ENCODE measurements at regions not wholly inside any gene's neighbourhood (a gene's known extent, or its start where the extent isn't known, plus 50 kb on each side); places are given as distances from the start of the nearest gene placed in this dataset.

DNA sequence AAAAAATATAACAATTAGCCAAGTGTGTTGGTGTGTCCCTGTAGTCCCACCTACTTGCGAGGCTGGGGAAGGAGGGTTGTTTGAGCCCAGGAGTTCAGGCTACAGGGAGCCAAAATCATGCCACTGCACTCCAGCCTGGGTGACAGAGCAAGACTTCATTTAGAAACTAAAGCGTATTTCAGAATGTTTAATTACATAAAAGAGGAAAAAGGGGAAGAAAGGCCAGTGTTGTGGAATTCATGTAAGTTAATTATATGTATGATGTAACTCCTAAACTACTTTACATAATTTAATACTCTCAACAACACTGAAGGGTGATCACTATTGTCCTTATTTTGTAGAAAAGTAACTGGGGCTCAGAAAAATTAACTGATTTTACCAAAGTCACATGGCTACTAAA, 67.2 kb upstream of the HOPX start:
- ATAC-seq (no peak), DNase-seq (no peak)
- no peaks in the 10 kb centered on the region for H3K9me3 ChIP-seq

DNA sequence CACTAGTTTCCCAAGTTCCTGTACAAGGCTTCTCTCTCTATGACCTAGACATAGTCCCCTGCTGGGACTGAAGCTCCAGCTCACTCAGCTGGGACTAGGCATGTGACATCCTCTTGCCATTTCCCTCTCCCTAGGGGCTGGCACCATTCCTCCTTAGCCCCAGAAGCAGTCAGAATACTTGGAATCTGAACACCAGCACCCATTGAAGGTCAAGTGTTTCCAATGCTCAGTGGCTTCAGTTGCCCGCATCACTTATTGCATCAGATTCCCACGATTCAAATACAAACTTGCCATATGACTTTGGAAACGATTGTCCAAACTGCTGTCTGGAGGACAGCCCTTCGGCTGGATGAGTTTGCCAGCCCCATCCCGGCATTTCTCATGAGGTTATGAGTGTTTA, 65.5 kb upstream of the HOPX start:
- Histone ChIP-seq H3K27me3 (ENCODE audit: insufficient read depth in 3 of 3, low read length in 2 of 3) (no peaks in the 10 kb centered on the region), H3K36me3 (ENCODE audit: insufficient read depth in 1 of 2, low read depth in 1 of 2) (no peaks in the 10 kb centered on the region), H3K9me3 (no peaks in the 10 kb centered on the region), H3K27ac (no peak overlapping the region), H3K4me3 (no peak overlapping the region), H3K4me1 (no peaks in the 10 kb centered on the region)
- WGBS, 3 donors = 76 to 81% (median 76%) methylated on average over 5 of the region's 5 CpGs
- TF ChIP-seq, protein P1, sequence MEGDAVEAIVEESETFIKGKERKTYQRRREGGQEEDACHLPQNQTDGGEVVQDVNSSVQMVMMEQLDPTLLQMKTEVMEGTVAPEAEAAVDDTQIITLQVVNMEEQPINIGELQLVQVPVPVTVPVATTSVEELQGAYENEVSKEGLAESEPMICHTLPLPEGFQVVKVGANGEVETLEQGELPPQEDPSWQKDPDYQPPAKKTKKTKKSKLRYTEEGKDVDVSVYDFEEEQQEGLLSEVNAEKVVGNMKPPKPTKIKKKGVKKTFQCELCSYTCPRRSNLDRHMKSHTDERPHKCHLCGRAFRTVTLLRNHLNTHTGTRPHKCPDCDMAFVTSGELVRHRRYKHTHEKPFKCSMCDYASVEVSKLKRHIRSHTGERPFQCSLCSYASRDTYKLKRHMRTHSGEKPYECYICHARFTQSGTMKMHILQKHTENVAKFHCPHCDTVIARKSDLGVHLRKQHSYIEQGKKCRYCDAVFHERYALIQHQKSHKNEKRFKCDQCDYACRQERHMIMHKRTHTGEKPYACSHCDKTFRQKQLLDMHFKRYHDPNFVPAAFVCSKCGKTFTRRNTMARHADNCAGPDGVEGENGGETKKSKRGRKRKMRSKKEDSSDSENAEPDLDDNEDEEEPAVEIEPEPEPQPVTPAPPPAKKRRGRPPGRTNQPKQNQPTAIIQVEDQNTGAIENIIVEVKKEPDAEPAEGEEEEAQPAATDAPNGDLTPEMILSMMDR (IDR thresholded peaks at IDR 0.05) = no peak
- intact Hi-C loops (cut with DNase I) = no loop called here
- DNase-seq (no peak), ATAC-seq (no peak)

More for the DNA sequence above, 67.2 kb upstream of the HOPX start:
- intact Hi-C loops (cut with DNase I) = no loop called here
- H3K4me1 ChIP-seq = no peaks in the 10 kb centered on the region
- TF ChIP-seq, protein P1 (IDR thresholded peaks at IDR 0.05) = no peak
- H3K27ac ChIP-seq = no peak overlapping the region
- no peaks in the 10 kb centered on the region for H3K27me3 ChIP-seq (ENCODE audit: insufficient read depth in 3 of 3, low read length in 2 of 3)
- H3K36me3 ChIP-seq (ENCODE audit: insufficient read depth in 1 of 2, low read depth in 1 of 2) = no peaks in the 10 kb centered on the region
- 88 to 91% (median 89%) methylated on average over 2 of the region's 2 CpGs for WGBS, 3 donors
- H3K4me3 ChIP-seq = no peak overlapping the region

DNA sequence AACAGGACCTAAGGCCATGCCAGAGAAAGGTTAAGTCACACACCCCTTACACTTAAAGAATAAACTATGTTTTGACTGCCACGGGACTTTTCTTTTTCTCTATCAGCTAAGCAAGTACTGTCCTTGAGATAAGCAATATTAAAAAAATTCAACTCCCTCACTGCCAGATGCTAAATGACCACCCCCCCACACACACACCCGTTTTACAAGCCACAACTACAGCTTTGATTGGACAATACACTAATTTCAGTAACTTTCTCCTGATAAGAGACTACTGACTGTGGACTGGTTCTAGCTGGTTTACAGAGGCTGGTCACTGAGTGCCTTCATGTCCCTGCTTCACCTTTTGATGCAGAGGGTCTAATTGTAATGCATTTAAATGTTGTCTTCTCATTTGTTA, 63.9 kb upstream of the HOPX start:
- Histone ChIP-seq H3K9me3 (no peaks in the 10 kb centered on the region), H3K27me3 (ENCODE audit: insufficient read depth in 3 of 3, low read length in 2 of 3) (no peaks in the 10 kb centered on the region), H3K36me3 (ENCODE audit: insufficient read depth in 1 of 2, low read depth in 1 of 2) (no peaks in the 10 kb centered on the region), H3K4me3 (no peak overlapping the region), H3K27ac (no peak overlapping the region), H3K4me1 (no peaks in the 10 kb centered on the region)
- intact Hi-C loops (cut with DNase I) = no loop called here
- ATAC-seq = no peak
- TF ChIP-seq, protein P1 (IDR thresholded peaks at IDR 0.05) = no peak
- no peak for DNase-seq
- 70 to 84% (median 82%) methylated on average over 2 of the region's 2 CpGs for WGBS, 3 donors

DNA sequence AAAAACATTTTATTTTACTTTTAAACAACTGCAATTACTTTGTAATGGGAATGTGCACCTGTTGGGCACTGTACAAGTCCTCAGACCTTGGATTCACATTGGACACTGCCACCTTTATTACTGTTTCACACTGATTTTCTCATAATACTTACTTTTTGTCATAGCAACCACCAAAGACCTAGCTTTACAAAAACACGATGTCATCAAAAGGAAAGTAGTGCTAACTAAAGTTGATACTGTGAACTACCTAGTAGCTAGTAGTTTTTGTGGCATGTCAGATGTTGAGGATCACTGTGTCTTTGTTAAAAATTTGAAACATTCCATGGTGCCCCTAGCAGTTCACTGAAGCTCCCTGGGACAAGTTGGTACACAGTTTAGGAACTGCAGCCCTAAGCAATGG, 62.9 kb upstream of the HOPX start:
- H3K4me3 ChIP-seq = no peak overlapping the region
- intact Hi-C loops (cut with DNase I) = no loop called here
- no peaks in the 10 kb centered on the region for H3K4me1 ChIP-seq
- H3K27me3 ChIP-seq (ENCODE audit: insufficient read depth in 3 of 3, low read length in 2 of 3) = peaks cover 0 to 3% (median 0%) of the 10 kb centered on the region in 3 donors
- TF ChIP-seq, protein P1 (IDR thresholded peaks at IDR 0.05) = no peak
- WGBS, 3 donors = 72 to 81% (median 79%) methylated on average over 1 of the region's 1 CpG
- ATAC-seq (no peak), DNase-seq (no peak)
- no peak overlapping the region for H3K27ac ChIP-seq
- no peaks in the 10 kb centered on the region for H3K9me3 ChIP-seq
- H3K36me3 ChIP-seq (ENCODE audit: insufficient read depth in 1 of 2, low read depth in 1 of 2) = no peaks in the 10 kb centered on the region

DNA sequence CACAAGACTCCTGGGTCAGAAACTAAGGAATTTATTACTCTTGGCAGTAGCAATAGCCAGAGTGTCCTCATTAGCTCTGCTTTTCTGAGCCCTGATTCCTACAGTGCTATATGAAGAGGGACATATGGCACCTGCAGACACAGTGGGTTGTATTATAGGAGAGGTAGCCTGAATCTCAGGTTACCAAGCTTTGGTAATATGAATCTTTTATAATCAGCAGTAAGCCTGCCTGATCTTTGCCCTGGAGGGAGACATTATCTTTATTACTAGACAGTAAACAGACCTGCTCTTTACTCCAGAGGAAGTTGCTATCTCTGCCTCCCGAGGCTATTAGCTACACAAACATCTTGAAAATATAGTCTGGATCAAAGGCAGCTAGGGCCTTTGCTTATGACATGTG, 62.5 kb upstream of the HOPX start:
- TF ChIP-seq, protein P1 (IDR thresholded peaks at IDR 0.05) = no peak
- H3K36me3 ChIP-seq (ENCODE audit: insufficient read depth in 1 of 2, low read depth in 1 of 2) = no peaks in the 10 kb centered on the region
- no peak overlapping the region for H3K27ac ChIP-seq
- 11 to 25% (median 19%) methylated on average over 1 of the region's 1 CpG for WGBS, 3 donors
- no peaks in the 10 kb centered on the region for H3K4me1 ChIP-seq
- ATAC-seq = no peak
- peaks cover 0 to 3% (median 0%) of the 10 kb centered on the region in 3 donors for H3K27me3 ChIP-seq (ENCODE audit: insufficient read depth in 3 of 3, low read length in 2 of 3)
- H3K4me3 ChIP-seq = no peak overlapping the region
- intact Hi-C loops (cut with DNase I) = no loop called here
- no peaks in the 10 kb centered on the region for H3K9me3 ChIP-seq
- DNase-seq = no peak
